Suprapubic skin (tissue), 4 donors: ENCODE measurements at regions not wholly inside any gene's neighbourhood (a gene's known extent, or its start where the extent isn't known, plus 50 kb on each side); places are given as distances from the start of the nearest gene placed in this dataset.

Experiments
- CTCF ChIP-seq, 2 donors: fragments of 200-600 bp in 1 of 2; fragments of 450-650 bp in 1 of 2; sonication (generic) in 1 of 2; IDR thresholded peaks; one replicate each; pipeline ENCODE4 v1.5.1; 2016 to 2019; ENCODE audit warnings: antibody characterized with exemption in 2 of 2, mild to moderate bottlenecking in 1 of 2, moderate library complexity in 1 of 2
- EP300 ChIP-seq: sonication (generic); formaldehyde crosslinking; IDR thresholded peaks from one replicate; pipeline ENCODE4 v1.6.1; 2017; ENCODE audit warnings: antibody characterized with exemption
- POLR2A ChIP-seq, 2 donors: fragments of 450-650 bp; IDR thresholded peaks; one replicate each; pipeline ENCODE4 v1.6.1; 2017; ENCODE audit warnings: antibody characterized with exemption in 2 of 2, mild to moderate bottlenecking in 2 of 2, moderate library complexity in 2 of 2
- POLR2AphosphoS5 ChIP-seq, 3 donors: sonication (generic); formaldehyde crosslinking; IDR thresholded peaks; one replicate each; pipeline ENCODE4 v1.6.1; 2017; ENCODE audit warnings: antibody characterized with exemption in 3 of 3

- no peak for TF ChIP-seq CTCF (IDR thresholded peaks at IDR 0.05)
- TF ChIP-seq EP300: no peak
- no peak for TF ChIP-seq POLR2A (IDR thresholded peaks at IDR 0.05)
- TF ChIP-seq POLR2AphosphoS5 (IDR thresholded peaks at IDR 0.05): no peak
Observed at GRCh38 chr14:49493557-49493956, 92.6 kb downstream of the RPS29 start.
